Panc1 (cell line): ENCODE measurements at regions not wholly inside any gene's neighbourhood (a gene's known extent, or its start where the extent isn't known, plus 50 kb on each side); places are given as distances from the start of the nearest gene placed in this dataset.

Experiments used
- ATAC-seq: fragments of 200-7000 bp; cut with Tn5 transposase; 2 replicates; pipeline ENCODE4 v1.9.1; 2020; ENCODE audit warnings: mild to moderate bottlenecking, moderate library complexity
- BruUV-seq: library from RNA; stranded (reverse); fragments of 400-500 nt; replicated peaks from 2 replicates; lab custom pipeline; 2021; lab: Mats Ljungman, UMichigan
- CTCF ChIA-PET: fragments of 300-600 bp; sonication (Branson Sonifier 250); formaldehyde crosslinking; loops from one replicate; lab custom pipeline; 2022; ENCODE audit warnings: antibody characterized with exemption; lab: Charles Lee
- POLR2A ChIA-PET: fragments of 300-600 bp; sonication (Branson Sonifier 250); formaldehyde crosslinking; loops from one replicate; lab custom pipeline; 2022; ENCODE audit warnings: antibody characterized with exemption; lab: Charles Lee
- DNase-seq: peaks from one replicate; pipeline ENCODE4 v3.0.0-alpha.2; 2010; ENCODE audit warnings: low read depth, low spot score
- H3K27ac ChIP-seq: 2 replicates; pipeline ENCODE4 v1.5.1; 2011; ENCODE audit warnings: mild to moderate bottlenecking, low read length, inconsistent platforms
- H3K27me3 ChIP-seq: fragments of 200-500 bp; sonication (Bioruptor generic); 2 replicates; pipeline ENCODE4 v1.6.0; 2014; ENCODE audit warnings: low read length, inconsistent platforms; ENCODE audit not compliant: control insufficient read depth, insufficient read depth
- H3K36me3 ChIP-seq: fragments of 200-500 bp; sonication (Bioruptor generic); 2 replicates; pipeline ENCODE4 v1.5.1; 2014; ENCODE audit warnings: inconsistent platforms, mild to moderate bottlenecking, low read length, moderate library complexity; ENCODE audit not compliant: control insufficient read depth, insufficient read depth
- H3K4me1 ChIP-seq: 2 replicates; pipeline ENCODE4 v1.5.1; 2011; ENCODE audit warnings: inconsistent platforms, mild to moderate bottlenecking, low read length, moderate library complexity; ENCODE audit not compliant: control insufficient read depth, insufficient read depth
- H3K4me3 ChIP-seq, 2 experiments: 2 replicates each; pipeline ENCODE4 v1.5.1; 2011 to 2012; ENCODE audit warnings: low read depth in 2 of 2, low read length in 2 of 2, mild to moderate bottlenecking in 2 of 2, inconsistent platforms in 1 of 2, moderate library complexity in 1 of 2
- H3K9me3 ChIP-seq: fragments of 200-500 bp; sonication (Bioruptor generic); 2 replicates; pipeline ENCODE4 v1.5.1; 2014; ENCODE audit warnings: low read depth, mild to moderate bottlenecking, inconsistent platforms, low read length, moderate library complexity; ENCODE audit not compliant: control insufficient read depth, insufficient read depth
- CTCF ChIP-seq: fragments of 450-650 bp; IDR thresholded peaks from 2 replicates; pipeline ENCODE4 v1.5.1; 2017; ENCODE audit warnings: mild to moderate bottlenecking
- POLR2AphosphoS5 ChIP-seq: IDR thresholded peaks from 2 replicates; pipeline ENCODE4 v1.6.1; 2012; ENCODE audit warnings: mild to moderate bottlenecking, low read depth, low read length, moderate library complexity
- SIN3A ChIP-seq: IDR thresholded peaks from 2 replicates; pipeline ENCODE4 v1.6.1; 2012; ENCODE audit warnings: low read depth, mild to moderate bottlenecking, low read length, moderate library complexity, borderline replicate concordance; ENCODE audit not compliant: insufficient read depth
- TCF7L2 ChIP-seq: IDR thresholded peaks from 2 replicates; pipeline ENCODE4 v1.6.1; 2011; ENCODE audit warnings: mild to moderate bottlenecking, low read depth, low read length, inconsistent platforms
- in situ Hi-C: cut with HindIII; loops from 2 replicates; pipeline ENCODE4 v1.10.0; 2016; ENCODE audit warnings: low sequenced_read_pairs, low pct_unique_long_range_greater_than_20kb
- intact Hi-C: fragments of 100-400 bp; cut with micrococcal nuclease; formaldehyde crosslinking; loops from one replicate; pipeline ENCODE4 v1.10.0; 2022; ENCODE audit not compliant: unreplicated experiment
- TF ChIP-seq, protein P1 (sequence below), 2 experiments: IDR thresholded peaks; 2 replicates each; pipeline ENCODE4 v1.6.1; 2011 to 2012; ENCODE audit warnings: low read depth in 2 of 2, control low read depth in 1 of 2, low read length in 1 of 2, mild to moderate bottlenecking in 1 of 2, moderate library complexity in 1 of 2; ENCODE audit not compliant: insufficient read depth in 1 of 2

DNA sequence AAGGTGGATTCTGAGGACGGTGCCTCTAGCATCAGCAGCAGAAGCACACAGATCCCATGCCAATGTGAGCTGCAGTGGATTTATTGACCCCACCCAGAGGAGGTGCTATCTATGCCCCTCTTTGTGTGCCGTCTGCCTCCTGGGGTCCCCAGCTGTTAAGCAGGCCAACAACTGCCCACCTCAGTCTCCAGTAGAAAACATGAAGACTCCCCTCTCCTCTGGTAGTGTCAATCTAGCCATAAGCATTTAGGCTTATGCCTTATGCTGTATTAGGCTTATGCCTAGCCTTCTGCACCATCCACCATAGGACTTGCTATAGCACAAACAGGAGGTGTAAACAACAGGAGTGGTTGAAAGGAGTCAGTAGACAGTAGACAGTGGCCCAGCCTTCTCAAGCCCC lies 417.9 kb upstream of the C16orf82 start:
- Histone ChIP-seq H3K4me3 (no peak overlapping the region), H3K9me3 (no peaks in the 10 kb centered on the region), H3K27ac (no peak overlapping the region), H3K4me1 (no peaks in the 10 kb centered on the region), H3K36me3 (no peaks in the 10 kb centered on the region), H3K27me3 (no peaks in the 10 kb centered on the region)
- no peak for TF ChIP-seq POLR2AphosphoS5
- TF ChIP-seq TCF7L2 = no peak
- TF ChIP-seq, protein P1, sequence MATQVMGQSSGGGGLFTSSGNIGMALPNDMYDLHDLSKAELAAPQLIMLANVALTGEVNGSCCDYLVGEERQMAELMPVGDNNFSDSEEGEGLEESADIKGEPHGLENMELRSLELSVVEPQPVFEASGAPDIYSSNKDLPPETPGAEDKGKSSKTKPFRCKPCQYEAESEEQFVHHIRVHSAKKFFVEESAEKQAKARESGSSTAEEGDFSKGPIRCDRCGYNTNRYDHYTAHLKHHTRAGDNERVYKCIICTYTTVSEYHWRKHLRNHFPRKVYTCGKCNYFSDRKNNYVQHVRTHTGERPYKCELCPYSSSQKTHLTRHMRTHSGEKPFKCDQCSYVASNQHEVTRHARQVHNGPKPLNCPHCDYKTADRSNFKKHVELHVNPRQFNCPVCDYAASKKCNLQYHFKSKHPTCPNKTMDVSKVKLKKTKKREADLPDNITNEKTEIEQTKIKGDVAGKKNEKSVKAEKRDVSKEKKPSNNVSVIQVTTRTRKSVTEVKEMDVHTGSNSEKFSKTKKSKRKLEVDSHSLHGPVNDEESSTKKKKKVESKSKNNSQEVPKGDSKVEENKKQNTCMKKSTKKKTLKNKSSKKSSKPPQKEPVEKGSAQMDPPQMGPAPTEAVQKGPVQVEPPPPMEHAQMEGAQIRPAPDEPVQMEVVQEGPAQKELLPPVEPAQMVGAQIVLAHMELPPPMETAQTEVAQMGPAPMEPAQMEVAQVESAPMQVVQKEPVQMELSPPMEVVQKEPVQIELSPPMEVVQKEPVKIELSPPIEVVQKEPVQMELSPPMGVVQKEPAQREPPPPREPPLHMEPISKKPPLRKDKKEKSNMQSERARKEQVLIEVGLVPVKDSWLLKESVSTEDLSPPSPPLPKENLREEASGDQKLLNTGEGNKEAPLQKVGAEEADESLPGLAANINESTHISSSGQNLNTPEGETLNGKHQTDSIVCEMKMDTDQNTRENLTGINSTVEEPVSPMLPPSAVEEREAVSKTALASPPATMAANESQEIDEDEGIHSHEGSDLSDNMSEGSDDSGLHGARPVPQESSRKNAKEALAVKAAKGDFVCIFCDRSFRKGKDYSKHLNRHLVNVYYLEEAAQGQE (IDR thresholded peaks at IDR 0.05; ENCODE audit: insufficient read depth in 1 of 2, low read depth in 2 of 2, low read length in 1 of 2) = no peak
- TF ChIP-seq CTCF = no peak
- TF ChIP-seq SIN3A = no peak
- ChIA-PET CTCF (no interaction called here), POLR2A (no interaction called here)
- ATAC-seq = no peak
- in situ Hi-C loops (no loop called here), intact Hi-C loops (no loop called here)
- BruUV-seq = no TSS peak
- DNase-seq = no peak

GRCh38 chr16:26649381-26650045 lies 417.2 kb upstream of the C16orf82 start:
- Histone ChIP-seq H3K36me3 (no peaks in the 10 kb centered on the region), H3K9me3 (no peaks in the 10 kb centered on the region), H3K4me3 (no peak overlapping the region), H3K27ac (no peak overlapping the region), H3K4me1 (no peaks in the 10 kb centered on the region), H3K27me3 (no peaks in the 10 kb centered on the region)
- TF ChIP-seq SIN3A = no peak
- no peak for TF ChIP-seq POLR2AphosphoS5
- TF ChIP-seq, protein P1 (IDR thresholded peaks at IDR 0.05; ENCODE audit: insufficient read depth in 1 of 2, low read depth in 2 of 2, low read length in 1 of 2) = no peak
- no peak for TF ChIP-seq CTCF
- no peak for TF ChIP-seq TCF7L2
- no peak for DNase-seq
- CTCF ChIA-PET = no interaction called here
- intact Hi-C loops (no loop called here), in situ Hi-C loops (no loop called here)
- BruUV-seq = no TSS peak
- POLR2A ChIA-PET = no interaction called here
- ATAC-seq = no peak
